ENCODE measurements at regions not wholly inside any gene's neighbourhood (a gene's known extent, or its start where the extent isn't known, plus 50 kb on each side); places are given as distances from the start of the nearest gene placed in this dataset.

- peaks cover 3% of the 10 kb centered on the region for H3K27me3 ChIP-seq (ENCODE audit: control insufficient read depth, insufficient read depth, low read length)
- no peak overlapping the region for H3K4me3 ChIP-seq (ENCODE audit: low read length in 3 of 3)
- H3K9me3 ChIP-seq (ENCODE audit: control insufficient read depth in 2 of 3, insufficient read depth in 1 of 3, low read length in 3 of 3): no peaks in the 10 kb centered on the region
- no peak overlapping the region for H3K27ac ChIP-seq (ENCODE audit: low read depth in 2 of 2, low read length in 2 of 2)
- H3K9ac ChIP-seq (ENCODE audit: low read length in 3 of 3): no peak overlapping the region
- no peaks in the 10 kb centered on the region for H3K36me3 ChIP-seq (ENCODE audit: control insufficient read depth in 2 of 3, insufficient read depth in 3 of 3, low read length in 3 of 3)
- DNase-seq (no peak), FAIRE-seq (no peak)
- peaks cover 0 to 2% (median 0%) of the 10 kb centered on the region in 3 donors for H3K4me1 ChIP-seq (ENCODE audit: control insufficient read depth in 2 of 3, insufficient read depth in 2 of 3, low read depth in 1 of 3, low read length in 3 of 3)
- TF ChIP-seq CTCF (IDR thresholded peaks at IDR 0.05; ENCODE audit: borderline replicate concordance, extremely low read depth, insufficient read depth): no peak
- intact Hi-C loops (cut with DNase I): no loop called here
Measured at GRCh38 chr2:71948781-71949536, 198.7 kb downstream of the CYP26B1 start.

GRCh38 chr2:71947809-71948208 lies 199.9 kb downstream of the CYP26B1 start:
- FAIRE-seq: no peak
- intact Hi-C loops (cut with DNase I): no loop called here

GRCh38 chr2:71945603-71945959 lies 202.1 kb downstream of the CYP26B1 start:
- Histone ChIP-seq H3K27ac (ENCODE audit: low read depth in 2 of 2, low read length in 2 of 2) (no peak overlapping the region), H3K9me3 (ENCODE audit: control insufficient read depth in 2 of 3, insufficient read depth in 1 of 3, low read length in 3 of 3) (no peaks in the 10 kb centered on the region), H3K36me3 (ENCODE audit: control insufficient read depth in 2 of 3, insufficient read depth in 3 of 3, low read length in 3 of 3) (no peaks in the 10 kb centered on the region), H3K9ac (ENCODE audit: low read length in 3 of 3) (no peak overlapping the region), H3K4me1 (ENCODE audit: control insufficient read depth in 2 of 3, insufficient read depth in 2 of 3, low read depth in 1 of 3, low read length in 3 of 3) (peaks cover 0 to 3% (median 0%) of the 10 kb centered on the region in 3 donors), H3K4me3 (ENCODE audit: low read length in 3 of 3) (no peak overlapping the region), H3K27me3 (ENCODE audit: control insufficient read depth, insufficient read depth, low read length) (peaks cover 5% of the 10 kb centered on the region)
- FAIRE-seq: no peak
- intact Hi-C loops (cut with DNase I): no loop called here
- no peak for TF ChIP-seq CTCF (IDR thresholded peaks at IDR 0.05; ENCODE audit: borderline replicate concordance, extremely low read depth, insufficient read depth)
- no peak for DNase-seq

More at GRCh38 chr2:71947809-71948208, 199.9 kb downstream of the CYP26B1 start:
- Histone ChIP-seq H3K27me3 (ENCODE audit: control insufficient read depth, insufficient read depth, low read length) (peaks cover 5% of the 10 kb centered on the region), H3K9me3 (ENCODE audit: control insufficient read depth in 2 of 3, insufficient read depth in 1 of 3, low read length in 3 of 3) (no peaks in the 10 kb centered on the region), H3K4me1 (ENCODE audit: control insufficient read depth in 2 of 3, insufficient read depth in 2 of 3, low read depth in 1 of 3, low read length in 3 of 3) (peaks cover 0 to 2% (median 0%) of the 10 kb centered on the region in 3 donors), H3K27ac (ENCODE audit: low read depth in 2 of 2, low read length in 2 of 2) (no peak overlapping the region), H3K36me3 (ENCODE audit: control insufficient read depth in 2 of 3, insufficient read depth in 3 of 3, low read length in 3 of 3) (no peaks in the 10 kb centered on the region), H3K4me3 (ENCODE audit: low read length in 3 of 3) (no peak overlapping the region), H3K9ac (ENCODE audit: low read length in 3 of 3) (no peak overlapping the region)
- no peak for TF ChIP-seq CTCF (IDR thresholded peaks at IDR 0.05; ENCODE audit: borderline replicate concordance, extremely low read depth, insufficient read depth)
- DNase-seq: no peak
